Activated naive CD4-positive, alpha-beta T cell treated with Interleukin-2 at 50 U/mL for 16 hours (primary cell): ENCODE measurements at regions not wholly inside any gene's neighbourhood (a gene's known extent, or its start where the extent isn't known, plus 50 kb on each side); places are given as distances from the start of the nearest gene placed in this dataset.

Experiments
- DNase-seq: peaks from one replicate; pipeline ENCODE4 v3.0.0-alpha.2; 2020

- no peak for DNase-seq
Observed at GRCh38 chr6:98579941-98580340, 254.4 kb upstream of the POU3F2 start.

GRCh38 chr6:98581705-98582104, 252.7 kb upstream of the POU3F2 start:
- DNase-seq, result no peak

GRCh38 chr6:98583506-98583905, 250.9 kb upstream of the POU3F2 start:
- no peak for DNase-seq

- no peak for DNase-seq
Observed at GRCh38 chr6:98586163-98586562, 248.2 kb upstream of the POU3F2 start.

- DNase-seq, result no peak
Observed at GRCh38 chr6:98587555-98587954, 246.8 kb upstream of the POU3F2 start.

GRCh38 chr6:98589536-98589935, 244.8 kb upstream of the POU3F2 start:
- no peak for DNase-seq

GRCh38 chr6:98590136-98590681, 244.2 kb upstream of the POU3F2 start:
- DNase-seq, result no peak

- DNase-seq, result no peak
Observed at GRCh38 chr6:98590997-98591396, 243.4 kb upstream of the POU3F2 start.

GRCh38 chr6:98593676-98594075, 240.7 kb upstream of the POU3F2 start:
- DNase-seq, result no peak

GRCh38 chr6:98601716-98602115, 232.7 kb upstream of the POU3F2 start:
- no peak for DNase-seq

GRCh38 chr6:98605705-98606104, 228.7 kb upstream of the POU3F2 start:
- DNase-seq, result no peak

- DNase-seq, result no peak
Observed at GRCh38 chr6:98627129-98627775, 207.1 kb upstream of the POU3F2 start.

- DNase-seq, result no peak
Observed at GRCh38 chr6:98633886-98634285, 200.5 kb upstream of the POU3F2 start.

- DNase-seq, result no peak
Observed at GRCh38 chr6:98634569-98634968, 199.8 kb upstream of the POU3F2 start.

GRCh38 chr6:98635191-98635590, 199.2 kb upstream of the POU3F2 start:
- no peak for DNase-seq

GRCh38 chr6:98636941-98637340, 197.4 kb upstream of the POU3F2 start:
- no peak for DNase-seq

GRCh38 chr6:98639089-98639635, 195.2 kb upstream of the POU3F2 start:
- DNase-seq, result no peak

- no peak for DNase-seq
Observed at GRCh38 chr6:98640366-98640765, 194.0 kb upstream of the POU3F2 start.

- no peak for DNase-seq
Observed at GRCh38 chr6:98641949-98642719, 192.2 kb upstream of the POU3F2 start.

GRCh38 chr6:98644063-98644462, 190.3 kb upstream of the POU3F2 start:
- DNase-seq, result no peak

GRCh38 chr6:98648211-98648914, 186.0 kb upstream of the POU3F2 start:
- DNase-seq, result no peak

GRCh38 chr6:98650941-98651340, 183.4 kb upstream of the POU3F2 start:
- DNase-seq, result no peak

- no peak for DNase-seq
Observed at GRCh38 chr6:98653179-98653578, 181.2 kb upstream of the POU3F2 start.
